H1 (cell line): ENCODE measurements at regions not wholly inside any gene's neighbourhood (a gene's known extent, or its start where the extent isn't known, plus 50 kb on each side); places are given as distances from the start of the nearest gene placed in this dataset.

Source experiments
- CTCF ChIA-PET: fragments of 300-600 bp; sonication (Branson Sonifier 250); formaldehyde crosslinking; loops from one replicate; lab custom pipeline; 2021; ENCODE audit not compliant: partially characterized antibody; lab: Charles Lee
- POLR2A ChIA-PET: fragments of 300-600 bp; sonication (Branson Sonifier 250); formaldehyde crosslinking; loops from one replicate; lab custom pipeline; 2021; ENCODE audit warnings: inconsistent platforms; ENCODE audit not compliant: partially characterized antibody; lab: Charles Lee
- DNase-seq, 2 experiments: peaks; one replicate each; pipeline versions ENCODE4 v3.0.0 to v3.0.0-alpha.2; 2010 to 2022; ENCODE audit warnings: low spot score in 2 of 2, low read depth in 1 of 2, mixed read lengths in 1 of 2
- FAIRE-seq: peaks from 2 replicates; lab custom pipeline; 2011; peaks lifted over from hg19 to GRCh38; lab: Jason Lieb, UNC
- H2AFZ ChIP-seq: 2 replicates; pipeline ENCODE4 v1.8.1; 2012; ENCODE audit warnings: low read length, inconsistent platforms
- H2AK5ac ChIP-seq: 2 replicates; pipeline ENCODE4 v1.6.1; 2013; ENCODE audit warnings: low read depth, low read length
- H2BK120ac ChIP-seq: replicated peaks from 2 replicates; pipeline ENCODE3; 2013; ENCODE audit warnings: low read depth, low read length, inconsistent platforms
- H2BK12ac ChIP-seq: 2 replicates; pipeline ENCODE4 v1.6.1; 2013; ENCODE audit warnings: low read depth, low read length
- H2BK15ac ChIP-seq: 2 replicates; pipeline ENCODE4 v1.6.1; 2013; ENCODE audit warnings: low read length
- H2BK20ac ChIP-seq: 2 replicates; pipeline ENCODE4 v1.6.1; 2013; ENCODE audit warnings: low read length
- H2BK5ac ChIP-seq: 2 replicates; pipeline ENCODE4 v1.6.1; 2013; ENCODE audit warnings: low read depth, low read length
- H3K14ac ChIP-seq: 2 replicates; pipeline ENCODE4 v1.6.1; 2013; ENCODE audit warnings: inconsistent platforms; ENCODE audit not compliant: insufficient read length
- H3K18ac ChIP-seq: 2 replicates; pipeline ENCODE4 v1.6.1; 2013; ENCODE audit warnings: low read length; ENCODE audit errors: extremely low read depth
- H3K23ac ChIP-seq: 2 replicates; pipeline ENCODE4 v1.6.1; 2013; ENCODE audit warnings: inconsistent platforms; ENCODE audit not compliant: insufficient read length
- H3K23me2 ChIP-seq: 2 replicates; pipeline ENCODE4 v1.6.1; 2013; ENCODE audit warnings: low read depth, low read length
- H3K27ac ChIP-seq: 2 replicates; pipeline ENCODE4 v1.6.1; 2011; ENCODE audit warnings: low read depth, low read length, inconsistent platforms
- H3K27me3 ChIP-seq, 4 experiments: replicated peaks in 1 of 4; 1 replicate in 1 of 4; 2 replicates in 3 of 4; pipeline versions ENCODE4 v1.6.1 to v1.8.1; 2011 to 2013; ENCODE audit warnings: low read length in 3 of 4, mild to moderate bottlenecking in 3 of 4, inconsistent platforms in 2 of 4, mixed read lengths in 2 of 4, moderate library complexity in 1 of 4; ENCODE audit not compliant: control insufficient read depth in 3 of 4, insufficient read depth in 3 of 4; ENCODE audit errors: extremely low read depth in 1 of 4
- H3K36me3 ChIP-seq, 4 experiments: 2 replicates each; pipeline versions ENCODE4 v1.6.1 to v1.8.1; 2011 to 2013; ENCODE audit warnings: mild to moderate bottlenecking in 4 of 4, low read length in 3 of 4, moderate library complexity in 2 of 4, control low read depth in 1 of 4, inconsistent platforms in 1 of 4; ENCODE audit not compliant: insufficient read depth in 4 of 4, control insufficient read depth in 2 of 4
- H3K4ac ChIP-seq: replicated peaks from 2 replicates; pipeline ENCODE3; 2013; ENCODE audit warnings: low read length, low read depth, mixed read lengths, inconsistent platforms; ENCODE audit not compliant: insufficient read length
- H3K4me1 ChIP-seq, 4 experiments: replicated peaks in 1 of 4; 1 replicate in 1 of 4; 2 replicates in 3 of 4; pipeline versions ENCODE4 v1.6.1 to v1.8.1; 2011 to 2013; ENCODE audit warnings: low read length in 3 of 4, inconsistent platforms in 2 of 4, mixed read lengths in 1 of 4; ENCODE audit not compliant: insufficient read depth in 4 of 4, control insufficient read depth in 3 of 4
- H3K4me2 ChIP-seq, 2 experiments: 2 replicates each; pipeline versions ENCODE4 v1.6.1 to v1.8.1; 2011 to 2013; ENCODE audit warnings: low read depth in 2 of 2, low read length in 2 of 2, control low read depth in 1 of 2, inconsistent platforms in 1 of 2, mild to moderate bottlenecking in 1 of 2; ENCODE audit not compliant: insufficient read depth in 1 of 2
- H3K4me3 ChIP-seq, 4 experiments: fragments of 200-600, 300-600 bp in 1 of 4; sonication (generic), shearing (Covaris generic), sonication (Bioruptor Twin) in 1 of 4; 2 replicates each; pipeline versions ENCODE4 v1.5.1 to v1.8.1; 2011 to 2016; ENCODE audit warnings: low read length in 4 of 4, low read depth in 3 of 4, control low read depth in 2 of 4, inconsistent platforms in 2 of 4, mild to moderate bottlenecking in 2 of 4, mixed read lengths in 1 of 4, moderate library complexity in 1 of 4; ENCODE audit not compliant: insufficient read depth in 2 of 4; ENCODE audit errors: extremely low read depth in 1 of 4
- H3K56ac ChIP-seq: replicated peaks from 2 replicates; pipeline ENCODE3; 2013; ENCODE audit warnings: low read depth, mild to moderate bottlenecking, mixed read lengths, low read length, inconsistent platforms; ENCODE audit not compliant: insufficient read length
- H3K79me1 ChIP-seq: 2 replicates; pipeline ENCODE4 v1.6.1; 2013; ENCODE audit warnings: low read depth, low read length, control low read depth
- H3K79me2 ChIP-seq, 2 experiments: 2 replicates each; pipeline versions ENCODE4 v1.6.1 to v1.8.1; 2012 to 2013; ENCODE audit warnings: low read length in 2 of 2, mild to moderate bottlenecking in 2 of 2, inconsistent platforms in 1 of 2; ENCODE audit not compliant: insufficient read depth in 2 of 2, control insufficient read depth in 1 of 2
- H3K9ac ChIP-seq, 4 experiments: replicated peaks in 1 of 4; 1 replicate in 1 of 4; 2 replicates in 3 of 4; pipeline versions ENCODE4 v1.6.1 to v1.8.1; 2011 to 2013; ENCODE audit warnings: low read depth in 3 of 4, low read length in 3 of 4, control low read depth in 2 of 4, mild to moderate bottlenecking in 2 of 4, moderate library complexity in 2 of 4, inconsistent platforms in 1 of 4; ENCODE audit errors: extremely low read depth in 1 of 4
- H3K9me3 ChIP-seq, 2 experiments: 2 replicates each; pipeline versions ENCODE4 v1.6.1 to v1.8.1; 2012 to 2013; ENCODE audit warnings: mild to moderate bottlenecking in 2 of 2, moderate library complexity in 2 of 2, control low read depth in 1 of 2, inconsistent platforms in 1 of 2, low read depth in 1 of 2, low read length in 1 of 2, mixed read lengths in 1 of 2; ENCODE audit not compliant: insufficient read depth in 2 of 2
- H4K20me1 ChIP-seq, 2 experiments: replicated peaks in 1 of 2; 2 replicates each; pipeline versions ENCODE3 to v1.8.1; 2011 to 2013; ENCODE audit warnings: inconsistent platforms in 2 of 2, low read length in 2 of 2, mild to moderate bottlenecking in 1 of 2; ENCODE audit not compliant: insufficient read depth in 2 of 2, control insufficient read depth in 1 of 2
- H4K5ac ChIP-seq: 2 replicates; pipeline ENCODE4 v1.6.1; 2013; ENCODE audit warnings: low read length, low read depth, mixed read lengths, inconsistent platforms; ENCODE audit not compliant: insufficient read length
- H4K8ac ChIP-seq: 2 replicates; pipeline ENCODE4 v1.8.0; 2013; ENCODE audit warnings: mild to moderate bottlenecking, moderate library complexity, low read length, inconsistent platforms; ENCODE audit not compliant: insufficient read depth; ENCODE audit errors: extremely low read depth
- H4K91ac ChIP-seq: replicated peaks from 2 replicates; pipeline ENCODE3; 2013; ENCODE audit warnings: low read length, mixed read lengths, inconsistent platforms; ENCODE audit not compliant: insufficient read length
- CBX5 ChIP-seq: fragments of 300-800, 300-1000 bp; sonication (generic); IDR thresholded peaks from 2 replicates; pipeline ENCODE4 v1.7.1; 2016; ENCODE audit warnings: antibody characterized with exemption, low read length, low read depth
- RFX5 ChIP-seq: IDR thresholded peaks from 2 replicates; pipeline ENCODE4 v1.6.1; 2011; ENCODE audit warnings: low read depth, low read length, improper control_type of control experiment, borderline replicate concordance
- SIRT6 ChIP-seq: IDR thresholded peaks from one replicate; pipeline ENCODE4 v1.7.1; 2012; ENCODE audit warnings: low read length, inconsistent platforms
- WGBS, 2 experiments: shearing (Covaris generic) in 1 of 2; methylation state at CpG; one replicate each; pipeline versions ENCODE4 v1.1.6 to v1.1.7; 2013 to 2015; ENCODE audit warnings: low lambda C conversion rate in 2 of 2, mixed read lengths in 2 of 2, inconsistent platforms in 1 of 2, low coverage in 1 of 2, missing lambda C conversion rate in 1 of 2; ENCODE audit not compliant: insufficient replicate concordance in 2 of 2, insufficient coverage in 1 of 2, insufficient read length in 1 of 2; ENCODE audit errors: extremely low coverage in 1 of 2, missing lambda C conversion rate in 1 of 2; 5-methylcytosine and 5-hydroxymethylcytosine counted together

DNA sequence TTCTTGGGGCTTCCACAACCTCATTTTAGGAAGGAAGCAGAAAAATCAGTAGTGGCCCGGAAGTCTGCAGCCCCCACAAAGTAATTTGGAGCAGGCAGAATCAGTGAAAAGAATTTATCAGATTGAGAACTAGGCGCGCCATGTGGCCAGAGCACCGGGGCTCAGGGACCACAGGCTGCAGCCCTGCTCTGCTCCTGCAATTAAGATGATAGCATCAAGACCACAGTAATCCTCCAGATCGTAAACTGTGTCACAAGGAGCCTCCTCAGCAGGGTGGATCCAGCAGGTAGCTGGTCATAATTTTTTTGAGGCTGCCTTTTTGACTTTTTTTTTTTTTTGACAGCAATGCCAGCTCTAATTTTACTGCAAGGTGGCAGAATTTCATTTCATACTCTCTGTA, 209.0 kb upstream of the ZMIZ1 start:
- Histone ChIP-seq H3K56ac (no peak overlapping the region), H3K9me3 (no peaks in the 10 kb centered on the region), H3K23ac (no peak overlapping the region), H4K91ac (no peak overlapping the region), H4K5ac (no peak overlapping the region), H3K79me1 (no peaks in the 10 kb centered on the region), H3K4me1 (peaks cover 0 to 4% (median 2%) of the 10 kb centered on the region in 4 experiments; a peak in 5 of 7 replicates), H2BK5ac (no peak overlapping the region), H2BK20ac (no peak overlapping the region), H3K79me2 (no peaks in the 10 kb centered on the region), H4K20me1 (no peaks in the 10 kb centered on the region), H3K9ac (no peak overlapping the region), H2BK12ac (no peak overlapping the region), H3K14ac (no peak overlapping the region), H4K8ac (no peak overlapping the region), H2AK5ac (no peak overlapping the region), H2BK120ac (no peak overlapping the region), H3K4me3 (no peak overlapping the region), H3K4me2 (no peak overlapping the region), H3K27me3 (0 out of 7 replicates have a peak, but pooled peaks cover 0 to 3% (median 0%) of the 10 kb centered on the region in 4 experiments), H3K27ac (no peak overlapping the region), H2BK15ac (no peak overlapping the region), H3K23me2 (no peaks in the 10 kb centered on the region), H3K18ac (no peak overlapping the region; the same call in 1 of the 2 replicates), H2AFZ (no peak overlapping the region), H3K4ac (no peak overlapping the region), H3K36me3 (no peaks in the 10 kb centered on the region)
- no peak for FAIRE-seq
- 93% methylated on average over 5 of the region's 5 CpGs; no CpG with 5 or more reads in 1 of the 2 experiments for WGBS, 2 experiments
- POLR2A ChIA-PET: interaction anchor here (0.7 kb wide), 1 partner anchor 49 kb away, joined by 3 read pairs; no protein-coding TSS in a partner anchor
- CTCF ChIA-PET: interaction anchor here (0.7 kb wide), 1 partner anchor 35 kb away, joined by 3 read pairs; no protein-coding TSS in a partner anchor
- peak in 1 of 2 experiments; percentile 10 for DNase-seq
- TF ChIP-seq RFX5 (no peak), CBX5 (no peak), SIRT6 (no peak)
